ENCODE measurements at regions not wholly inside any gene's neighbourhood (a gene's known extent, or its start where the extent isn't known, plus 50 kb on each side); places are given as distances from the start of the nearest gene placed in this dataset.
A peak's percentile ranks its signal among the peaks of the same experiment; 100 is the strongest.

DNA sequence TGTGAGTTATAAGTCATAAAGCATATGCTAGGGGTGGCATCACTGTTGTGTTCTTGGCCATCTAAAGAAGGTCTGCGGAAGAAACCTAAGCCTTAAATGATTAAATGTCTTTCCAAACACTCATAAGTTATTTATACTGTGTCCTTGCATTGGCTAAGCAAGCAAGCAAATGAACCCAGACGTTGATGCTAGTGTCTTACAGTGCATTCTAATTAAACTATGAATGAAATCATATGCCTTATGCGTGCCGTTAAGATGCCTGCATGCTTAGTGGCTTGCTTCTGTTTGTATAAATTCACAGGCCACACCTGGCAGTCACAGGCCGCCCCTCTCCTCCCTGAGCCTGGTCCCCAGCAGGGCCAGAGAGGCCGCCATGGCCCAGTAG is 49.9 kb downstream of the RIN2 start:
- no peak for DNase-seq

- no peak for DNase-seq
Observed at GRCh38 chr20:19808498-19808897, 50.4 kb downstream of the RIN2 start.

DNA sequence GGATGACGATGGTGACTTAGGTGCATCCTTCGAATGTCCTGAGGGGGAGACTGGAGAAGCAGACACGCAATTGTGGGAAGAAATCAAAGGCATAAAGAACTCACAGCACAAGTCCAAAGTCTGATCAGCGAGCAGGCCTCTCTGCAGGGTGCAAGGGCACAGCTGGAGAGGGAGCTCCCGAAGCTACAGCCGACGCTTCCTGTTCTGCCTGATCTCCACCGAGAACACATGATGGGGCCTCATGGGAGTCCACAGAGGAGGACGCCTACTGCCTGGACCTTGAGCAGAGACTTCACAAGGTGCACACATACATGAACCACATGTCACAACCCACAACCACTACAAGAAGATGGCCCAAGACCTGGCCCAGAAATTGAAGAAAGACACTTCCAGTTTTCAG is 51.4 kb downstream of the RIN2 start:
- DNase-seq: no peak

DNA sequence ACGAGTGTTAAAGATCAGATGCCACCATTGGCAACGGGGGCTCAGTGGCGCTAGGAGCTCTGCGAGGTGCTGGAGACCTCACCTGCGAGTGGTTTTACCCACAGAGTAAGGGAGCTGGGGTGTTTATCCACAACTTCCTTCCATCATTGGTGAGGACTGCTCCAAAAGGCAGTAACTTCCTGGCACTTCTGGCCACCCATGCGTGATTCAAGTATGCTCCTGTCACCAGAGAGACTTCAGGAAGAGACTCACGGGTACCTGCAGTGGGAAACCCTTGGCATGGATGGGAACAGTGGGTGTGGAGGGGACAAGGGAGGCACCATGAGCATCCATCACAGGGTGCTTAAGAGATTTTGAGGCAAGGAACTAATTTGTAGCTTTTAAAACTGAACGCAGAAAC is 53.2 kb downstream of the RIN2 start:
- DNase-seq: no peak

DNA sequence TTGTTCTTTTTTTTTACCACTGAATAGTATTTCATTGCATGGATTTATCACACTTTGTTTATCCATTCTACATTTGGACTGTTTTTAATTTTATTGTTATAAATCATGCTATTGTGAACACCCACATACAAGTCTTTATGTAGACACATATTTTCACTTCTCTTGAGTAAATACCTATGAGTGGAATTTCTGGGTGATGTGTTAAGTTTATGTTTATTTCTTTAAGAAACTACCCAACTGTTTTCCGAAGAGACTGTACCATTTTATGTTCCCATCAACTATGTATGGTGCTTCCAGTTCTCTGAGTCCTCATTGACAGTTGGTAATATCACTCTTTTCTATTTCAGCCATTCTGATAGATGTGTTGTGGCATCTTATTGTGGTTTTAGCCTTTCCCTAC is 54.0 kb downstream of the RIN2 start:
- DNase-seq: no peak

DNA sequence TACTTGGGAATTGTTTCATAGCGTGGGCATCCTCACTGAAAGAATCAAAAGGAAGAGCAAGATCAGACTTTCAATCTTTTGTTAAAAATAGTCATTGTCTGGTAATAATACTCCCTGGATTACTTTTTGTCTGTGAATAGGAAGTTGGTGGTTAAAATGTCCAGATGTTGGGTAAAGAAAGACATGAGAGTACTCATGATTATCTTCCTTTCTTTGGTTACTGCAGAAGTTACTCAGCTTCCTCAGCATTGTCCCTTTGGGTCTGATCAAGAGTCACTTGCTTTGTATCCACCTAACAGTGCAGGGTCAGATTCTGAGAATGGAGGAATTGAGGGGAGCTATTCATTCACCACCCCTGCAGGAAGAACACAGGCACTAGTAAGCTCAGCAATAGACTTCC is 54.6 kb downstream of the RIN2 start:
- no peak for DNase-seq

DNA sequence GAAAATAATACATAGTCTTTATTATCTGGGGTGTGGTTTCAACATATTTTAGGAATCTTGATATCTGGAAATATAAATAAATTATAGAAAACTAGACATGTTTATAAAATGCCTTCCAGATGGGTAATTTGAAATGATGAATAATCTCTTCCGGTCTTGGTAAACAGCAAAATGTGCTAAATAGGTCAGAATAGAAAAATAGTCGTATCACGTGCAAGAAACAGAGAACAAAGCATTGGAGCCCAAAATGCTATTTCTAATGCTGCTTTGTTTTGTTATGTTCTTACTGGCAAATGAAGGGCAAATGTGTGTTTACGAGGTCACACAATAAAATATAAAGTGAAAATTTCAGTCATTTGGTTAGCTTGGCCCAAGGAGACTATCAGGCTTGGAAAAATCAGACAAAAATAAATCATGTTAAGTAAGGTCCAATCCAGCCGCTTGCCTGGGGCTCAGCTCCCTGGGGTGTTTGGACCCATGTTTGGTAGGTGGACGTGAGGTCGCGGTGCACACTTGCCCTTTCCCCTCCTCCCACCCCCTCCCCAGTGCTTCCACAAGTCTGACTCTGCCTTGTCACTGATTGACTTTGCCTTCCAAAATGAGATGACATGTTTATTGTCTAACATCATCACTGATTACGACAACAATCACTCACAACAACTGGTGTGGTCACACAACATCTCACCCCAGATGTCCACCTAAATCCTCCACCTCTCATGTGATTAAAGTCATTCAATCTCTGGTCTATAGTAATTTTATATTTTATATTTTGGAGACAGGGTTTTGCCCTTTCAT is 56.0 kb downstream of the RIN2 start:
- DNase-seq: no peak

DNA sequence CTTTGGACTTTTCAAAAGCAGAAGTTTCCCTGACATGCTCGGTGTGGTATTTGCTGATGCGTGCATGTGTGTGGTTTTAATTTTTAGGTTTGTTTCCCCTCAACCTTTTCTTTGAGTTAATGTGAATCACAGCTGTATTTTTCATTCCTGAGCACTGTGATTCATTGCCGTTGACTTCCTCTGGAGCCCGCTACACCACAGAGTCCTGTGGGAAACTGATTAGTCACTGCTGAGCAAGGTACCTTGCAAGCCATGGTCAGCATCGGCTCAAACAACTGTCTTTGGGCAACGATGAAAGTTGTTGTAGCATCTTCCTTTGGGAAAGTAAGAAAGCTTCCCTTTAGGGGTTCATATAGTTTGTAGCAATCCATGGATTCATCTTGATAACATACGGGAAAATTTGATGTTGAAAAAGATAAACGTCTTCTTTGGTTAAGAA is 57.5 kb downstream of the RIN2 start:
- no peak for DNase-seq

- no peak for DNase-seq
Observed at GRCh38 chr20:19816386-19816785, 58.3 kb downstream of the RIN2 start.

GRCh38 chr20:19817017-19817416 is 59.0 kb downstream of the RIN2 start:
- no peak for DNase-seq

DNA sequence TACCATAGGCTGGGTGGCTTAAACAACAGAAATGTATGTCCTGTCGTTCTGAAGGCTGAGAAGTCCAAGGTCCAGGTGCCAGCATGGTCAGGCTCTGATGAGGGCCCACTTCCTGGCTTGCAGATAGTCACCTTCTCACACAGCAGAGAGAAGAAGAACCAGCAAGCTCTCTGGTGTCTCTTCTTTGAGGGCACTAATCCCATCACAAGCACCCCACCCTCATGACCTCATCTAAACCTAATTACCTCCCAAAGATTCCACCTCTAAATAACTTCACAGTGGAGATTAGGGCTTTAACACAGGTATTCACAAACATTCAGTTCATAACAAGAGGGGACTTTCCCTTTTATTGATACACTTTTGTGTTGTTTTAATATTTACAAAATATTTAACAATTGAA is 61.1 kb downstream of the RIN2 start:
- DNase-seq: no peak

- no peak for DNase-seq
Observed at GRCh38 chr20:19820555-19821211, 62.6 kb downstream of the RIN2 start.

GRCh38 chr20:19821606-19822005 is 63.5 kb downstream of the RIN2 start:
- DNase-seq: no peak

DNA sequence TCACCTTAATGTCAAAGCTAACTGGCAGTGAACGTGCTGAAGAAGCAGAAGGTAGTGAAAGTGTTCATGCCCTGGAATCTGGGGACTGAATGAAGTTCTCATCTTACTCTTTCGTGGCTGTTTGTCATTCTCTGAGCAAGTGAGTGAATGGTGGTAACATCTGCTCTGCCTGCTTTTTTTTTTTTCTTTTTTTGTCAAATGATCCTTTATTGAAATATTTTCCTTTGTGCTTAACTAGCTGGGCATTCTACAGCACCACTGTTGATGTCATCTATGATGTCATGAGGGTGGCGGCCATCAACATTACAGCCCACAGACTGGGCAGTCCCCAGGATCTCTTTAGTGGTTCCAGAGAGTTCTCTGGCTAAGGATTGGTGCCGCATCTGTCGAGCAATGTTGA is 65.2 kb downstream of the RIN2 start:
- no peak for DNase-seq

DNA sequence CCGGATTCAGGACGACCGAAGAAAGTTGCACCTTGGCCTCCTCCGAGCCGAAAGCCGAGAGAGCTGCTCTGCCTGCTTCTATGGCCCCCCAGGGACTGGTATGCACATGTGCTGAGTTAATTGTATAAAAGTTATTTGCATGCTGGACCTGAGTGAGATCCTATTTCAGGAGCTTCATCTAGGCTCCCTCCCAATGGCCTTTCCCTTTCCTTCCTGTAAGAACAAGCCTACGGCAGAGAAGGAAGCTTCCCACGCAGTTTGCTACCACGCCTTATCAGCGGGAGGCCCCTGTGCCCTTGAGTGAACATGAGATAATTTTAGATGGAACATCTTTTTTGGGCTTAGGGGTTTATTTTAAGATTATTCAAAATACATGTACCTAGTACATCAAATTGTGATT is 65.9 kb downstream of the RIN2 start:
- no peak for DNase-seq

- no peak for DNase-seq
Observed at GRCh38 chr20:19824861-19825260, 66.8 kb downstream of the RIN2 start.

DNA sequence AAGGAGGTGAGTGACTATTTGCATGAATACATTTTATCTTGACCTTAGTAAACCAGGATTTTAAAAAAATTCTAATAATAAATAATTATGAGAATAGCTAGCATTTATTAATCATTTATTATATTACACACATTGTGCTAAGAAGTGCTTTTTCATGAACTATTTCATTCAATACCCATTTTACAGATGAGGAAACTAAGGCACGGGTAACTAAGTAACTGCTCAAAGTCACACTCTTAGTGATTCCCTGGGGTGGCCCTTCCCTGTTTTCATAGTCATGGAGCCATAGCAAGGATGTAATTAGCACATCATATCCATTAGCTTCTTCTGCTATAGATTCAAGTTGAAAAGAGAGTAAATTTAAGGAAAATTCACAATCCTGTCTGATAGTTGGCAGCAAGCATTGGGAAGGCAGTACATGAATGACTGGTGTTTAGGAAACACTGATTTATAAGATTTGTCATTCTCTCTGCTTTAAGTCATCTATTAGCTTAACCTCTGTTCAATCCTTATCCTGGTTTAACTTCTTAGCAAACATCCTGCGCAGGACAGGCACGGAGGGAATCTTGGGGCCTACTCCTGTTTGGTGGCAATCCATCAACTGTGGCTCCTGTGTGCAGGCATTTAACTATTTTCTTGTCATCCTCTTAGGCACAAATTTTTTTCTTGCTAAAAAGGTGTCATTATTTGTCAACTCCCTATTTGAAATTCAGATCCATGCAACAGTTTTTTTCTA is 68.3 kb downstream of the RIN2 start:
- no peak for DNase-seq

- DNase-seq: no peak
Observed at GRCh38 chr20:19827818-19828217, 69.8 kb downstream of the RIN2 start.

- DNase-seq: no peak
Observed at GRCh38 chr20:19828232-19828631, 70.2 kb downstream of the RIN2 start.

DNA sequence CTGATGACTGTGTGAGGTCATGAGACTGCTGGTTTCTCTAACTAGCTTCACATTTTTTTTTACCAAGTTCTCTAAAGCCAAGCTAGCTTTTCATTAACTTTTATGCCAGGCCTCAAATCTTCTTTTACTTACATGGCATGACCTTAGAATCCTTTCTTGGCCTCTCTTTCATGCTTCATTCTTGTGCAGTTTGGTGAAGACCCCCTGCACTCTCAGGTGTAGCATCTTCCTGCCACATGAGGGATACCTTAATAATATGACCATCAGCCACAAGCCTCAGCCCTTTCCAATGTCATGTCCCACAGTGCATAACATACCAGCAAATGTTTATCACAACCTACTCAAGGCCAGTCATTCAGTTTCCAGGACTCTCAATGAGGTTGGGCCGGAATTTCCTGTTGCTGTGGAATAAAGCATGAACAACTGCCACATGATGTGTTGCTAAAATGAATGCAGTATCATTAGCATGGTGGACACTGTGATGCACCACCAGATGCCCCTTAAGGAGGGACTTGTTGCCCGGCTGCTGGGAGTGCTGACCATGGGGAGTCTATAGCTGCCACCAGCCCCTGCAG is 72.2 kb downstream of the RIN2 start:
- DNase-seq: no peak

DNA sequence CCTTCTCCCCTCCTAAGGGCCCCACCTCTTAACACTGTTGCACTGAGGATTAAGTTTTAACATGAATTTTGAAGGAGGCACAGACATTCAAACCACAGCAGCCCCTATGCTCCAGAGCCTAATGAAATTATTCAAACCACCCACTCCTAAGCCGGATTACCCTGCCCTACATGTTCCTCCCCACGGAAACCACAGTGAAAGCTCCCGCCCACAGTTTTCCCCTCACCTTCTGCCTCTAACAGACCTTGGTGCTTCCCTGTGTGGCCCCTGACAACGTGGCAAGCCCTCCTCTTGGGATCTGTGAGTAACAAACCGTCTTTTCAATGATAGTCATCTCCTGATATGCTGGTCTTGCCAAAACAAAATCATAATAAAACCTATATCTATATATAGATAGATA is 74.8 kb downstream of the RIN2 start:
- DNase-seq: peak; percentile 16 to 20

GRCh38 chr20:19833395-19833794 is 75.3 kb downstream of the RIN2 start:
- no peak for DNase-seq

DNA sequence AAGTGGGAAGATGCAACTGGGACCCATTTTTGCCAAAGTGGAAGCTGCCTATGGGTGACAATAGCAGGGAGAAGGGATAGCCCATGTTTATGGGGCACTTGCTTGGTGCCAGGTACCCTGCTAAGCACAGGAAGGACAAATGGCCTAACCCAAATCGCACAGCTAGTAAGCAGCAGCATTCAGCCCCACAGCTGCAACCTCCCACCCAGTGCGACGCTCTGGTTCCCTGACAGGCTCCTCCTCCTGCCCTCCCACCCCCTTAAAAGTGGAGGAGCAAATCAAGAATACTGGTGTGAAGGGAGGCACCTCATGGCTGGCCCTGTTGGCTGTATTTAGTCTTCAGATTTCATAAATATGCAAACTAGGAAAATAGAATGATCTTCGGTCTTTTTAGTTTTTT is 76.2 kb downstream of the RIN2 start:
- no peak for DNase-seq

DNA sequence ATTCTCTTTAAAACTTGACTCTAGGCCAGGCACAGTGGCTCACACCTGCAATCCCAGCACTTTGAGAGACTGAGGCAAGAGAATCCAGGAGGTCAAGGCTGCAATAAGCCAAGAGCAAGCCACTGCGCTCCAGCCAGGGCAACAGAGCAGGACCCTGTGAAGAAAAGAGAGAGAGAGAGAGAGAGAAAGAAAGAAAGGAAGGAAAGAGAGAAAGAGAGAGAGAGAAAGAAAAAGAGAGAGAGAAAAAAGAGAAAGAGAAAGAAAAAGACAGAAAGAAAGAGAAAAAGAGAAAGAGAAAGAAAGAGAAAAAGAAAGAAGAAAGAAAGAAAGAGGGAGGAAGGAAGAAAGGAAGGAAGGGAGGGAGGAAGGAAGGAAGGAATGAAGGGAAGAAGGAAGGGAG is 76.7 kb downstream of the RIN2 start:
- no peak for DNase-seq

Data from activated CD4-positive, alpha-beta T cell treated with anti-CD3 and anti-CD28 coated beads for 4 hours (primary cell).